OCI-LY7 (cell line): ENCODE measurements at regions not wholly inside any gene's neighbourhood (a gene's known extent, or its start where the extent isn't known, plus 50 kb on each side); places are given as distances from the start of the nearest gene placed in this dataset.

Experiments
- CTCF ChIP-seq: fragments of 200-600 bp; sonication (generic); conservative IDR thresholded peaks from 2 replicates; pipeline ENCODE4 v1.5.1; 2014; ENCODE audit warnings: mild to moderate bottlenecking, antibody characterized with exemption, low read length, moderate library complexity, mixed read lengths
- EZH2phosphoT487 ChIP-seq: fragments of 200-600 bp; sonication (generic); IDR thresholded peaks from 2 replicates; pipeline ENCODE4 v1.6.1; 2018; ENCODE audit warnings: low read depth, borderline replicate concordance, mild to moderate bottlenecking, mixed run types, antibody characterized with exemption, low read length, moderate library complexity, mixed read lengths

- TF ChIP-seq CTCF: no peak
- no peak for TF ChIP-seq EZH2phosphoT487
Measured at GRCh38 chr2:236674238-236674637, 104.6 kb downstream of the ACKR3 start.
